Effector memory CD8-positive, alpha-beta T cell (primary cell): ENCODE measurements at regions not wholly inside any gene's neighbourhood (a gene's known extent, or its start where the extent isn't known, plus 50 kb on each side); places are given as distances from the start of the nearest gene placed in this dataset.

Experiments
- ATAC-seq: fragments of 150-1000 bp; cut with Tn5 transposase; replicated peaks from 2 replicates; pipeline ENCODE4 v1.10.0; 2021; ENCODE audit warnings: mild to moderate bottlenecking, moderate library complexity
- DNase-seq, 3 experiments: peaks; one replicate each; pipeline ENCODE4 v3.0.0; 2021
- H3K27ac Mint-ChIP-seq, 2 donors: one replicate each; pipeline ENCODE4 v1.8.0; 2022; ENCODE audit warnings: mild to moderate bottlenecking in 2 of 2, mixed read lengths in 2 of 2, moderate library complexity in 2 of 2
- H3K27me3 Mint-ChIP-seq, 2 donors: one replicate each; pipeline ENCODE4 v1.8.0; 2022; ENCODE audit warnings: mixed read lengths in 2 of 2
- H3K36me3 Mint-ChIP-seq: one replicate; pipeline ENCODE4 v1.8.0; 2022; ENCODE audit warnings: mild to moderate bottlenecking, moderate library complexity, mixed read lengths; ENCODE audit not compliant: insufficient read depth
- H3K4me1 Mint-ChIP-seq, 2 donors: one replicate each; pipeline ENCODE4 v1.8.0; 2022; ENCODE audit warnings: low read depth in 2 of 2, mixed read lengths in 2 of 2
- H3K4me3 Mint-ChIP-seq, 2 donors: one replicate each; pipeline ENCODE4 v1.8.0; 2022; ENCODE audit warnings: mild to moderate bottlenecking in 2 of 2, mixed read lengths in 2 of 2, moderate library complexity in 2 of 2
- H3K9me3 Mint-ChIP-seq, 2 donors: one replicate each; pipeline ENCODE4 v1.8.0; 2022; ENCODE audit warnings: mixed read lengths in 2 of 2

- Mint-ChIP-seq H3K4me3 (no peak overlapping the region), H3K9me3 (peaks cover 0 to 25% of the 10 kb centered on the region in 2 donors), H3K4me1 (no peaks in the 10 kb centered on the region), H3K36me3 (no peaks in the 10 kb centered on the region), H3K27ac (no peak overlapping the region), H3K27me3 (no peaks in the 10 kb centered on the region)
- ATAC-seq (no peak), DNase-seq (no peak)
These were observed 154.1 kb upstream of the GRM7 start for GRCh38 chr3:6706777-6707176.

GRCh38 chr3:6709178-6709577 lies 151.7 kb upstream of the GRM7 start:
- Mint-ChIP-seq H3K27ac (no peak overlapping the region), H3K36me3 (no peaks in the 10 kb centered on the region), H3K4me3 (no peak overlapping the region), H3K27me3 (no peaks in the 10 kb centered on the region), H3K9me3 (peaks cover 0 to 9% of the 10 kb centered on the region in 2 donors), H3K4me1 (no peaks in the 10 kb centered on the region)
- DNase-seq: no peak
- ATAC-seq: no peak

- Mint-ChIP-seq H3K27me3 (no peaks in the 10 kb centered on the region), H3K4me1 (no peaks in the 10 kb centered on the region), H3K4me3 (no peak overlapping the region), H3K36me3 (no peaks in the 10 kb centered on the region), H3K27ac (no peak overlapping the region), H3K9me3 (peaks cover 4 to 18% of the 10 kb centered on the region in 2 donors)
- DNase-seq (no peak), ATAC-seq (no peak)
These were observed 146.0 kb upstream of the GRM7 start for GRCh38 chr3:6714962-6715361.

- H3K9me3 Mint-ChIP-seq: peaks cover 7 to 18% of the 10 kb centered on the region in 2 donors
- ATAC-seq: no peak
- H3K27ac Mint-ChIP-seq: no peak overlapping the region
- no peaks in the 10 kb centered on the region for H3K4me1 Mint-ChIP-seq
- no peaks in the 10 kb centered on the region for H3K27me3 Mint-ChIP-seq
- no peak overlapping the region for H3K4me3 Mint-ChIP-seq
- DNase-seq: no peak
- no peaks in the 10 kb centered on the region for H3K36me3 Mint-ChIP-seq
These were observed 144.5 kb upstream of the GRM7 start for GRCh38 chr3:6716420-6716819.

GRCh38 chr3:6717026-6717943 lies 143.6 kb upstream of the GRM7 start:
- Mint-ChIP-seq H3K4me3 (no peak overlapping the region), H3K9me3 (peaks cover 8 to 18% of the 10 kb centered on the region in 2 donors), H3K36me3 (no peaks in the 10 kb centered on the region), H3K27ac (no peak overlapping the region), H3K4me1 (no peaks in the 10 kb centered on the region), H3K27me3 (no peaks in the 10 kb centered on the region)
- ATAC-seq (no peak), DNase-seq (no peak)

- H3K36me3 Mint-ChIP-seq: no peaks in the 10 kb centered on the region
- H3K27me3 Mint-ChIP-seq: no peaks in the 10 kb centered on the region
- H3K4me1 Mint-ChIP-seq: no peaks in the 10 kb centered on the region
- DNase-seq (no peak), ATAC-seq (no peak)
- H3K27ac Mint-ChIP-seq: no peak overlapping the region
- peaks cover 5 to 11% of the 10 kb centered on the region in 2 donors for H3K9me3 Mint-ChIP-seq
- no peak overlapping the region for H3K4me3 Mint-ChIP-seq
These were observed 140.9 kb upstream of the GRM7 start for GRCh38 chr3:6719999-6720398.

- Mint-ChIP-seq H3K9me3 (peaks cover 5 to 11% of the 10 kb centered on the region in 2 donors), H3K27ac (no peak overlapping the region), H3K4me3 (no peak overlapping the region), H3K36me3 (no peaks in the 10 kb centered on the region), H3K27me3 (no peaks in the 10 kb centered on the region), H3K4me1 (no peaks in the 10 kb centered on the region)
- DNase-seq (no peak), ATAC-seq (no peak)
These were observed 139.4 kb upstream of the GRM7 start for GRCh38 chr3:6721491-6721890.

- no peak overlapping the region for H3K27ac Mint-ChIP-seq
- ATAC-seq: no peak
- no peak overlapping the region for H3K4me3 Mint-ChIP-seq
- peaks cover 7 to 19% of the 10 kb centered on the region in 2 donors for H3K9me3 Mint-ChIP-seq
- no peaks in the 10 kb centered on the region for H3K4me1 Mint-ChIP-seq
- no peaks in the 10 kb centered on the region for H3K27me3 Mint-ChIP-seq
- H3K36me3 Mint-ChIP-seq: no peaks in the 10 kb centered on the region
- no peak for DNase-seq
These were observed 137.7 kb upstream of the GRM7 start for GRCh38 chr3:6723205-6723604.

- no peak overlapping the region for H3K4me3 Mint-ChIP-seq
- DNase-seq (no peak), ATAC-seq (no peak)
- H3K9me3 Mint-ChIP-seq: peaks cover 3 to 15% of the 10 kb centered on the region in 2 donors
- no peaks in the 10 kb centered on the region for H3K4me1 Mint-ChIP-seq
- H3K27me3 Mint-ChIP-seq: no peaks in the 10 kb centered on the region
- no peak overlapping the region for H3K27ac Mint-ChIP-seq
- H3K36me3 Mint-ChIP-seq: no peaks in the 10 kb centered on the region
These were observed 134.1 kb upstream of the GRM7 start for GRCh38 chr3:6726811-6727210.

GRCh38 chr3:6732807-6733206 lies 128.1 kb upstream of the GRM7 start:
- Mint-ChIP-seq H3K9me3 (peaks cover 1 to 2% of the 10 kb centered on the region in 2 donors), H3K4me3 (no peak overlapping the region), H3K27ac (no peak overlapping the region), H3K4me1 (no peaks in the 10 kb centered on the region), H3K36me3 (no peaks in the 10 kb centered on the region), H3K27me3 (no peaks in the 10 kb centered on the region)
- no peak for DNase-seq
- ATAC-seq: no peak

- DNase-seq (no peak), ATAC-seq (no peak)
- Mint-ChIP-seq H3K4me3 (no peak overlapping the region), H3K9me3 (peaks cover under 1 to 1% of the 10 kb centered on the region in 2 donors), H3K36me3 (no peaks in the 10 kb centered on the region), H3K27me3 (no peaks in the 10 kb centered on the region), H3K4me1 (no peaks in the 10 kb centered on the region), H3K27ac (no peak overlapping the region)
These were observed 127.1 kb upstream of the GRM7 start for GRCh38 chr3:6733699-6734394.

- Mint-ChIP-seq H3K27me3 (no peaks in the 10 kb centered on the region), H3K9me3 (peaks cover 4 to 6% of the 10 kb centered on the region in 2 donors), H3K4me3 (no peak overlapping the region), H3K36me3 (no peaks in the 10 kb centered on the region), H3K4me1 (no peaks in the 10 kb centered on the region), H3K27ac (no peak overlapping the region)
- no peak for ATAC-seq
- DNase-seq: no peak
These were observed 126.5 kb upstream of the GRM7 start for GRCh38 chr3:6734395-6734746.

GRCh38 chr3:6736836-6737629 lies 123.9 kb upstream of the GRM7 start:
- no peaks in the 10 kb centered on the region for H3K36me3 Mint-ChIP-seq
- DNase-seq (no peak), ATAC-seq (no peak)
- H3K4me1 Mint-ChIP-seq: no peaks in the 10 kb centered on the region
- H3K27me3 Mint-ChIP-seq: no peaks in the 10 kb centered on the region
- H3K9me3 Mint-ChIP-seq: peaks cover 5 to 9% of the 10 kb centered on the region in 2 donors
- H3K4me3 Mint-ChIP-seq: no peak overlapping the region
- no peak overlapping the region for H3K27ac Mint-ChIP-seq
